ENCODE measurements at regions not wholly inside any gene's neighbourhood (a gene's known extent, or its start where the extent isn't known, plus 50 kb on each side); places are given as distances from the start of the nearest gene placed in this dataset.

GRCh38 chr2:138329162-138329561, 172.4 kb upstream of the SPOPL start:
- H3K4me3 ChIP-seq (ENCODE audit: low read depth, low read length): no peak overlapping the region
- in situ Hi-C loops (cut with HindIII; ENCODE audit: low sequenced_read_pairs): no loop called here
- no peak for DNase-seq (ENCODE audit: low read depth)
- TF ChIP-seq, protein P1, sequence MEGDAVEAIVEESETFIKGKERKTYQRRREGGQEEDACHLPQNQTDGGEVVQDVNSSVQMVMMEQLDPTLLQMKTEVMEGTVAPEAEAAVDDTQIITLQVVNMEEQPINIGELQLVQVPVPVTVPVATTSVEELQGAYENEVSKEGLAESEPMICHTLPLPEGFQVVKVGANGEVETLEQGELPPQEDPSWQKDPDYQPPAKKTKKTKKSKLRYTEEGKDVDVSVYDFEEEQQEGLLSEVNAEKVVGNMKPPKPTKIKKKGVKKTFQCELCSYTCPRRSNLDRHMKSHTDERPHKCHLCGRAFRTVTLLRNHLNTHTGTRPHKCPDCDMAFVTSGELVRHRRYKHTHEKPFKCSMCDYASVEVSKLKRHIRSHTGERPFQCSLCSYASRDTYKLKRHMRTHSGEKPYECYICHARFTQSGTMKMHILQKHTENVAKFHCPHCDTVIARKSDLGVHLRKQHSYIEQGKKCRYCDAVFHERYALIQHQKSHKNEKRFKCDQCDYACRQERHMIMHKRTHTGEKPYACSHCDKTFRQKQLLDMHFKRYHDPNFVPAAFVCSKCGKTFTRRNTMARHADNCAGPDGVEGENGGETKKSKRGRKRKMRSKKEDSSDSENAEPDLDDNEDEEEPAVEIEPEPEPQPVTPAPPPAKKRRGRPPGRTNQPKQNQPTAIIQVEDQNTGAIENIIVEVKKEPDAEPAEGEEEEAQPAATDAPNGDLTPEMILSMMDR (IDR thresholded peaks at IDR 0.05; ENCODE audit: low read depth, low read length, missing control alignments): no peak

DNA sequence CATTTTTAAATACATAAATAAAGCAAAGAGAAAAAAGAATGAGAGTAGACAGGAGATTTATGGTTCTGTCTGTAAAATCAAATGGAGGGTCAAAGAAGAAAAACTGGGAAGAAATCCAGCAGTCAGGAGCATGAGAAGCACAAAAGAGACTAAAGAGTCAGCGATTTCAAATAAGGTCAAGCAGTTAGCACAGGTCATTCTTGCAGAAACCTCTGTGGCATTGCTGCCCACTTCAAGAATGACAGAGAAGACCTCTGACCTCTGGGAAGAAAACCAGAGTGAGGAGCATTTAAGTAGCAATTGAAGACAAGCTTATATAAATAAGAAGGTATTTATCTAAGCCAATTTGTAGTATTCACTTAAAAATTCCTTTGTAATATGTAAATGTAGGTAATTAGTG, 172.0 kb upstream of the SPOPL start:
- in situ Hi-C loops (cut with HindIII; ENCODE audit: low sequenced_read_pairs): no loop called here
- no peak for DNase-seq (ENCODE audit: low read depth)
- H3K4me3 ChIP-seq (ENCODE audit: low read depth, low read length): no peak overlapping the region
- TF ChIP-seq, protein P1 (IDR thresholded peaks at IDR 0.05; ENCODE audit: low read depth, low read length, missing control alignments): no peak

DNA sequence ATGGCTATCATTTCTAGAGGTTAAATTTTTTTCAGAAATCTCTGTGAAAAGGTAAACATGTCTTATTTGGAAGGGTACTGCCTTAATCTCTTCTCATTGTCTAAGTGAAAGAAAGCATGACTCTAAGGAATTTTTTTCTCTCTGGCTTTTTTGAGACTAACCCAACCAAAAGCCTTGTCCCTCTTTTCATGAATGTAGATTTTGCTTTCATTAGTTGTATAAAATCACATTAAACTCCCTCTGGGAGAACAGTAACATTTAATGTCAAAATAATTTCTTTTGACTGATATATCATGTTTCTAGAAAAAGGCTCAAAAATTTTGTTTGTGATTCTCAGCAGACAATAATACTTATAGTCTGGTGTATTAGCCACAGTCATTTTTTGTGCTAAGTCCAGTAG, 168.4 kb upstream of the SPOPL start:
- H3K4me3 ChIP-seq (ENCODE audit: low read depth, low read length): no peak overlapping the region
- in situ Hi-C loops (cut with HindIII; ENCODE audit: low sequenced_read_pairs): no loop called here
- DNase-seq (ENCODE audit: low read depth): no peak
- TF ChIP-seq, protein P1 (IDR thresholded peaks at IDR 0.05; ENCODE audit: low read depth, low read length, missing control alignments): no peak

DNA sequence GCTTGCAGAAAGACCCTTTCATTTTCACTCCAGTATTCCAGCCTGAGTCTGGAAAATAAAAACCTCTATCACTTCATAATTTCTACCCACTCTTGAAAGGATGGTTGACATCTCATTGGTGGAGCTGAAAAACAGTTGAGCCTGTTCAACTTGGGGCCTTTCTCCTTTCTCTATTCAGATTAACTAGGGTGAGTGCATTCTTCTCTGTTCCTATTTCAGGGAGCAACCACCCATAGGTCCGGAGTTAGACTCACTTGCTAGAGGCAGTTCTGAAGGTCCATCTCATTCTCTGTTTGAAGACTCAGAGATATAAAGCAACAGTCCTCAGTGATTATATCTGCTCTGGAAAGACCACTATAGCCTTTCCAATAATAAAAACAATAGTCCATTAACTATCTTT, 167.9 kb upstream of the SPOPL start:
- in situ Hi-C loops (cut with HindIII; ENCODE audit: low sequenced_read_pairs): no loop called here
- TF ChIP-seq, protein P1 (IDR thresholded peaks at IDR 0.05; ENCODE audit: low read depth, low read length, missing control alignments): no peak
- no peak overlapping the region for H3K4me3 ChIP-seq (ENCODE audit: low read depth, low read length)

DNA sequence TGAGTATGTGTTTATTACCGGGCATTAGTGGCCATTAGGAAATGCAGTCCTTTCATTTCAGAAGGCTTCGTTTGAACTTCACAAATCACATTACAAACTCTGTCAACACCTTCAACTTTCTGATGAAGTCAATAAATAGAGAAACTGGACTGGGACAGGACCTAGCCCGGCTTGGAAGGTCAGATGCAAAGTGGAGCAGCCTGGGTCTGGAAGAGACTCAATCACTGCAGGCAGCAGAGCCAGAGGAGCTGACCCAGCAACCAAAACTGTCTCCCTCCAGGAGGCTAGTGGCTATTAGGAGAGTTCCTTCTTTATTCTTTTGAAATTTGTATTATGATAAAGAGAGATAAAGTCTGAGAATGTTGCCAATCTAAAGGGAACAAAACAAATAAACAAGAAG, 167.2 kb upstream of the SPOPL start:
- DNase-seq (ENCODE audit: low read depth): no peak
- no peak overlapping the region for H3K4me3 ChIP-seq (ENCODE audit: low read depth, low read length)
- in situ Hi-C loops (cut with HindIII; ENCODE audit: low sequenced_read_pairs): no loop called here
- TF ChIP-seq, protein P1 (IDR thresholded peaks at IDR 0.05; ENCODE audit: low read depth, low read length, missing control alignments): no peak

More for the DNA sequence above, 167.9 kb upstream of the SPOPL start:
- no peak for DNase-seq (ENCODE audit: low read depth)

GRCh38 chr2:138335036-138335435, 166.5 kb upstream of the SPOPL start:
- in situ Hi-C loops (cut with HindIII; ENCODE audit: low sequenced_read_pairs): no loop called here
- no peak overlapping the region for H3K4me3 ChIP-seq (ENCODE audit: low read depth, low read length)
- TF ChIP-seq, protein P1 (IDR thresholded peaks at IDR 0.05; ENCODE audit: low read depth, low read length, missing control alignments): no peak
- DNase-seq (ENCODE audit: low read depth): no peak

DNA sequence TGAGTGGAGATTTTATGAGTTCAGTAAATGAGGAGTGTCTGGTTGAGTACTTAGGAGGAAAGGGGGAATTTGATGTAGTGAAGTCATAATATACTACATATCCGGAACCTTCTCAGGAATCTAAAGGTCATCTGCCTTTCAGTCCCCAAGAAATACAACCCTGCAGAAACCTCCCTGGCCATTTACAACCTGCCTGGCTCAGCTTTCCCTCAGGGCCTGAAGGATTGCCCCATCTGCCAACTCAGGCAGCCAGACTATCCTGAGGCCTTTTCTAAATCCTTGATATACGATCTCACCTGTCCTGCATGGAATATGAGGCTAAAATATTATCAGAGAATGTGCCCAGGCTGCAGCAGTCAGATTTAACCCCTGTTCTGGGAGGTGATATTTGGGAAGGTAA, 165.4 kb upstream of the SPOPL start:
- TF ChIP-seq, protein P1 (IDR thresholded peaks at IDR 0.05; ENCODE audit: low read depth, low read length, missing control alignments): no peak
- H3K4me3 ChIP-seq (ENCODE audit: low read depth, low read length): no peak overlapping the region
- DNase-seq (ENCODE audit: low read depth): no peak
- in situ Hi-C loops (cut with HindIII; ENCODE audit: low sequenced_read_pairs): no loop called here

Data from astrocyte of the cerebellum (primary cell).